ENCODE measurements at regions not wholly inside any gene's neighbourhood (a gene's known extent, or its start where the extent isn't known, plus 50 kb on each side); places are given as distances from the start of the nearest gene placed in this dataset.

DNA sequence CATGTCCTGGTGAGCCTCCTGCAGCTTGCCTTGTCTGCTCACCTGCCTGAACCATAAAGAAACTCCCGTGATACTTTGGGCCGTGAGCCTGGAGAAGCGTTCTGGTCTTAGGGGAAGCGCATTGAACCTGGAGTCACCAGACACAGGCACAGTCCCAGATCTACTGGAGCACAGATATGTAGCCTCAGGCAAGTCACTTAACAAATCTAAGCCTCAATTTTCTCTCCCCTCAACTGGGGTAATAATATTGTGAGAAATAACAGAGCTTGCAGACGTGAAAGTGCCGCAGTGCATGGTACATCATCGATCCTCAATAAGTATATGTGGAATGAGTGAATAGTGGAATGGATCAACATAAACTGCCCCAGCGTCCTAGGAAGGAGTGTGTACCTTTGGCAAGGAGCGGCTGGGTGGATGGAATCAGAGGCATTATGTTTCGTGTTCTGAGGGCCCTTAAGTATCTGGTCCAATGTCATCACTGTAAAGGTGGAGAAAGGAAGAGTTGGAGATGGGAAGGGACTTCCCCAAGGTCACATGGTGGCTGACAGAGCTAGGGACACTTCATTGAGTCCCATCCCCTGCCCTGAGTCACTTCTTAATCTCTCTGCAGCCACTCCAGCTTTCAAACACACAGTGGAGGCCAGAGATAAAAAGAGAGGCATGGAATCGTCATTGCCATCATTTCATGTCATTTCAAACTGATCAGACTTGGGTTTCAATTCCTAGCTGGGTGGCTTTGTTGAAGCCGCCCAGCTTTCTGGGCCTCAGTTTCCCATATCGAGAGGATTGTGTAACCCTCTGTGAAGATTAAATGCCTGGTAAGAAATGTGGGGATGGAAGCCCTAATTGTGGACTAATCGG, 172.4 kb downstream of the DDX1 start:
- 86 to 88% methylated on average over 6 to 11 of the region's 14 CpGs for WGBS, 2 donors

DNA sequence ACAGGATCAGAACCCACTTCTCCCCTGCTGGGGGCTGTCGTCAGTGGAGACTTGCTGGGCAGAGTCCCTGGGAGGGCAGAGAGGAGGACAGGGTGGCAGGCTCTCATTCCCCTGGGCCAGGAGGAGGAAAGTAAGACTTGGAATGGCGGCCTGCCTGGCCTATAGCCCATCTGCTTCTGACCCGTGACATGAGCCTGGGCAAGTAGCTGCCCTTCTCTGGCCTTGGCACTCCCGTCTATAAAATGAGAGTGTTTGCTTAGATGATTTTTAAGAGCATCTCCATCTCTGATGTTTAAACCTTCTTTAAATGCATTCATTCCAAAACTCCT, 173.0 kb downstream of the DDX1 start:
- TF ChIP-seq, protein P1, sequence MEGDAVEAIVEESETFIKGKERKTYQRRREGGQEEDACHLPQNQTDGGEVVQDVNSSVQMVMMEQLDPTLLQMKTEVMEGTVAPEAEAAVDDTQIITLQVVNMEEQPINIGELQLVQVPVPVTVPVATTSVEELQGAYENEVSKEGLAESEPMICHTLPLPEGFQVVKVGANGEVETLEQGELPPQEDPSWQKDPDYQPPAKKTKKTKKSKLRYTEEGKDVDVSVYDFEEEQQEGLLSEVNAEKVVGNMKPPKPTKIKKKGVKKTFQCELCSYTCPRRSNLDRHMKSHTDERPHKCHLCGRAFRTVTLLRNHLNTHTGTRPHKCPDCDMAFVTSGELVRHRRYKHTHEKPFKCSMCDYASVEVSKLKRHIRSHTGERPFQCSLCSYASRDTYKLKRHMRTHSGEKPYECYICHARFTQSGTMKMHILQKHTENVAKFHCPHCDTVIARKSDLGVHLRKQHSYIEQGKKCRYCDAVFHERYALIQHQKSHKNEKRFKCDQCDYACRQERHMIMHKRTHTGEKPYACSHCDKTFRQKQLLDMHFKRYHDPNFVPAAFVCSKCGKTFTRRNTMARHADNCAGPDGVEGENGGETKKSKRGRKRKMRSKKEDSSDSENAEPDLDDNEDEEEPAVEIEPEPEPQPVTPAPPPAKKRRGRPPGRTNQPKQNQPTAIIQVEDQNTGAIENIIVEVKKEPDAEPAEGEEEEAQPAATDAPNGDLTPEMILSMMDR (IDR thresholded peaks at IDR 0.05): no peak
- TF ChIP-seq POLR2A (IDR thresholded peaks at IDR 0.05): no peak
- Histone ChIP-seq H3K4me3 (no peak overlapping the region), H3K27me3 (no peaks in the 10 kb centered on the region), H3K27ac (no peak overlapping the region), H3K9me3 (no peaks in the 10 kb centered on the region), H3K36me3 (no peaks in the 10 kb centered on the region), H3K4me1 (no peaks in the 10 kb centered on the region)
- intact Hi-C loops (cut with DNase I): no loop called here
- 65 to 75% methylated on average over 3 to 4 of the region's 4 CpGs for WGBS, 2 donors
- DNase-seq: no peak

More for the DNA sequence above, 172.4 kb downstream of the DDX1 start:
- Histone ChIP-seq H3K36me3 (no peaks in the 10 kb centered on the region), H3K27ac (no peak overlapping the region), H3K9me3 (no peaks in the 10 kb centered on the region), H3K27me3 (no peaks in the 10 kb centered on the region), H3K4me3 (no peak overlapping the region), H3K4me1 (no peaks in the 10 kb centered on the region)
- TF ChIP-seq, protein P1 (IDR thresholded peaks at IDR 0.05): no peak
- TF ChIP-seq POLR2A (IDR thresholded peaks at IDR 0.05): no peak
- no peak for DNase-seq
- intact Hi-C loops (cut with DNase I): no loop called here

DNA sequence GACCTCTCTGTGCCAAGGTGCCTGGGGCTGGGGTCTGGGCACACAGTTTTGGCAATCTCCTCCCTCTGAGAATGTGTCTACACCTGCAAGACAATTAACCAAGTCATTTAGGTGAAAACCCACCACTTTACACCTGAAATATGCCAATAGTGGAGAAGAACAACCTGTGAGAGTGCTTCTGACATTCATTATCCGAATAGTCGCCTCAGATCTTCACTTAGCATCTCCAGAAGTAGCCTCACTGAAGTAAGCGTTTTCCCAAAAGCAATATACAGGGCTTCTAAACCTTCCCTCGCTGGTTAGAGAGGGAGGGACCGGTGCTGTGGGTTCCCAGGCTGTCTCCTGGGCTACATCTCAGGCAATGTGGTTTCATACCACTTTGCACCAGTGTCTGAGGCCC, 173.5 kb downstream of the DDX1 start:
- no peak for DNase-seq

DNA sequence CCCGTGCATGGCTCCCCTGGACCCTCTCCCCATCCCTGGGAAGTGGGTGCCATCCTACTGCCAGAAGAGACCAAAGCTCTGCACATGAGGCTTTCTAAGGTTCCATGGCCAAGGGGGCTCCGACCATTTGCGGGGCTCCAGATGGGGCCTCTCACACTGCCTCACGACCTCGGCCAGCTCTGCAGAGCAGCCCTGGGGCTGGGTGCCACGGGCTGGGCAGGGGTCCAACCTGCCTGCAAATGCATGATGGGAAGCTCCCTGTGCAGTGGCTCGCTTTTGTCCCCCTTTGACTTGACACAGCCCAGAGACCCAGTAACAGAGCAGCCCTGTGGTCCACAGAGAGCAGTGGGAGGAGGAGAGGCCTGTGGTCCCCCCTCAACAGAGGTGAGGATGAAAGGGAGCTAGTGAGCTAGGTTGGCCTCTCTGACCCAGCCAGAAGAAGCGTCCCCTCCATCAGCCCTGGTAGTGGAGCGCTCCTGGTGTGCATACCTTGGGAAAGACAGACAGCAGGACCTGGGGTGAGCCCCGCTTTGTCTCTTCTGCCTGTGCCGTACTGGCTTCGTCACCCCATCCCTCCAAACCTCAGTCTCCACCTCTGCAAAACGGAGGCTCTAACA, 174.1 kb downstream of the DDX1 start:
- DNase-seq: no peak
- Histone ChIP-seq H3K9me3 (no peaks in the 10 kb centered on the region), H3K27me3 (no peaks in the 10 kb centered on the region), H3K36me3 (no peaks in the 10 kb centered on the region), H3K27ac (no peak overlapping the region), H3K4me3 (no peak overlapping the region), H3K4me1 (no peaks in the 10 kb centered on the region)
- intact Hi-C loops (cut with DNase I): no loop called here
- 81% methylated on average over 4 of the region's 13 CpGs; no CpG with 5 or more reads in 1 of the 2 donors for WGBS, 2 donors
- TF ChIP-seq POLR2A (IDR thresholded peaks at IDR 0.05): no peak
- TF ChIP-seq, protein P1 (IDR thresholded peaks at IDR 0.05): no peak

More for the DNA sequence above, 173.5 kb downstream of the DDX1 start:
- TF ChIP-seq, protein P1 (IDR thresholded peaks at IDR 0.05): no peak
- no peak for TF ChIP-seq POLR2A (IDR thresholded peaks at IDR 0.05)
- intact Hi-C loops (cut with DNase I): no loop called here
- Histone ChIP-seq H3K4me3 (no peak overlapping the region), H3K27me3 (no peaks in the 10 kb centered on the region), H3K9me3 (no peaks in the 10 kb centered on the region), H3K4me1 (no peaks in the 10 kb centered on the region), H3K27ac (no peak overlapping the region), H3K36me3 (no peaks in the 10 kb centered on the region)
- WGBS, 2 donors: 84 to 89% methylated on average over 4 to 5 of the region's 5 CpGs

DNA sequence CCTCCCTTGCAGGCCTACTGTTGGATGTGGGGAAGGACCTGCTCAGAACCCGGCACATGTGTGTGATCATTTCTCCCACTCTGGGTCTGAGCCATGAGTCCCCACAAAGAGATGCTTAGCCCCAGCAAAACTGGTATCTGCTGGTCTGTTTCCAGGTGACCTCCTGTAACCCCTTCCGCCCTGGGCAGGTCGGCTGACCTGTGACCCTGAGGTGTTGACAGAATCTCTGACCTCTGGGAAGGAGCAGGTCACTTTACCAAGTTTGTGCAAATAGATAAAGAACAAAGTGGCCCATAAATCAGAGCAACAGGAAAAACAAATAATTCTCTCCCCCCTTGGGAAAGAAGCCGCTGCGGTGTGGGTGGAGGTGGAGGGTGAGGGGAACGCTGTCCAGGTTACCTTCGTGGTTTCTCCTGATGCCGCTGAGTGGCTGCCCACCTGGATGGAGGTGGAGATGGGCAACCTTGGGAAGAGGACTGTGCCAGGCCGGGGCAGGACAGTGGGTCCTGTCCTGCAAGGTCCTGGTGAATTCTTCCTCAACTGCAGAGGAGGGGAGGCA, 174.0 kb upstream of the MYCN start:
- intact Hi-C loops (cut with DNase I): no loop called here
- H3K4me3 ChIP-seq: no peak overlapping the region
- H3K36me3 ChIP-seq: no peaks in the 10 kb centered on the region
- no peak overlapping the region for H3K27ac ChIP-seq
- H3K4me1 ChIP-seq: no peaks in the 10 kb centered on the region
- H3K27me3 ChIP-seq: no peaks in the 10 kb centered on the region
- DNase-seq: no peak
- no peaks in the 10 kb centered on the region for H3K9me3 ChIP-seq
- TF ChIP-seq, protein P1 (IDR thresholded peaks at IDR 0.05): no peak
- no peak for TF ChIP-seq POLR2A (IDR thresholded peaks at IDR 0.05)
- WGBS, 2 donors: 78 to 85% methylated on average over 7 to 9 of the region's 9 CpGs
